Heart left ventricle (tissue), 13 donors: ENCODE measurements at regions not wholly inside any gene's neighbourhood (a gene's known extent, or its start where the extent isn't known, plus 50 kb on each side); places are given as distances from the start of the nearest gene placed in this dataset.

Experiments used
- CTCF ChIP-seq, 12 donors: fragments of 200-600 bp; sonication (generic) in 4 of 12; IDR thresholded peaks; one replicate each; pipeline versions ENCODE4 v1.5.0 to v1.8.0; 2018 to 2022; ENCODE audit warnings: antibody characterized with exemption in 12 of 12, mild to moderate bottlenecking in 5 of 12
- POLR2A ChIP-seq, 2 donors: fragments of 450-650 bp; IDR thresholded peaks; one replicate each; pipeline ENCODE4 v1.6.1; 2017; ENCODE audit warnings: antibody characterized with exemption in 2 of 2, mild to moderate bottlenecking in 2 of 2, moderate library complexity in 2 of 2
- donor health status: ischemic (EF 13 %, LVEDD 7.1; RV severe dilation, severe dysfunction).
- donor health status: DM: no; HTN: yes; CAD: no.
- donor health status: DM: no; HTN: no; CAD: no.
- donor health status: ischemic (EF 25% LVEDD 6.9; RV normal size, moderate dysfunction).
- donor health status: ischemic (EF 25% LVEDD 5.7; RV mildly dilated, moderate dysfunction).
- donor health status: ischemic (EF 35%, LVEDD 5.7; RV mildly dilated, moderate dysfunction).
- donor health status: nonischemic (EF 11% LVEDD 7.7; RV severe dilation, severe dysfunction).
- donor health status: DM: yes; HTN: yes; CAD: no.
- donor health status: PGD.
- donor health status: ischemic (EF 29% LVEDD 5.4; RV normal size, mild dysfunction).
- donor health status: nonischemic (EF 23%, LVEDD 6.1; RV moderate dilation, normal function).

- TF ChIP-seq CTCF (IDR thresholded peaks at IDR 0.05) (no peak), POLR2A (IDR thresholded peaks at IDR 0.05) (no peak)
Observed at GRCh38 chr20:60381643-60382400, 423.6 kb downstream of the CDH26 start.
